K562 (cell line): ENCODE measurements at regions not wholly inside any gene's neighbourhood (a gene's known extent, or its start where the extent isn't known, plus 50 kb on each side); places are given as distances from the start of the nearest gene placed in this dataset.

Experiments
- ATAC-seq: fragments of 200-7000 bp; cut with Tn5 transposase; 3 replicates; pipeline ENCODE4 v1.9.1; 2020; ENCODE audit warnings: moderate library complexity
- BruUV-seq: library from RNA; stranded (reverse); fragments of 400-500 nt; replicated peaks from 2 replicates; lab custom pipeline; 2021; lab: Mats Ljungman, UMichigan
- CTCF ChIA-PET: fragments of 300-600 bp; formaldehyde crosslinking; extraction: SDS; loops from one replicate; lab custom pipeline; 2021; ENCODE audit warnings: low intra/inter-chr PET ratio; lab: Yijun Ruan, JAX
- POLR2A ChIA-PET: fragments of 300-600, 350-650 bp; sonication (Branson Sonifier 250); formaldehyde crosslinking; extraction: SDS; loops from one replicate; lab custom pipeline; 2021; ENCODE audit warnings: antibody characterized with exemption, inconsistent platforms; lab: Yijun Ruan, JAX
- DNase-seq, 4 experiments: peaks; one replicate each; pipeline versions ENCODE4 v3.0.0 to v3.0.0-alpha.2; 2011 to 2018; ENCODE audit warnings: low spot score in 3 of 4, mixed read lengths in 3 of 4; ENCODE audit errors: extremely low read depth in 1 of 4
- FAIRE-seq: peaks from 2 replicates; lab custom pipeline; 2011; peaks lifted over from hg19 to GRCh38; lab: Jason Lieb, UNC
- H2AFZ ChIP-seq: 2 replicates; pipeline ENCODE4 v1.6.0; 2011; ENCODE audit warnings: low read depth, low read length, control low read depth, inconsistent platforms
- H3K27ac ChIP-seq: fragments of 200-600 bp; 3 replicates; pipeline ENCODE4 v1.8.0; 2011; ENCODE audit warnings: low read depth, mild to moderate bottlenecking, control low read depth, inconsistent platforms, low read length, moderate library complexity, mixed read lengths; ENCODE audit errors: extremely low read depth
- H3K27me3 ChIP-seq, 2 experiments: fragments of 300-600 bp in 1 of 2; 2 replicates in 1 of 2; 3 replicates in 1 of 2; pipeline versions ENCODE4 v1.6.0 to v1.8.0; 2011; ENCODE audit warnings: inconsistent platforms in 2 of 2, low read length in 2 of 2, mild to moderate bottlenecking in 1 of 2, mixed read lengths in 1 of 2, moderate library complexity in 1 of 2; ENCODE audit not compliant: control insufficient read depth in 2 of 2, insufficient read depth in 2 of 2
- H3K36me3 ChIP-seq: fragments of 300-600 bp; 3 replicates; pipeline ENCODE4 v1.8.0; 2011; ENCODE audit warnings: mild to moderate bottlenecking, low read length, inconsistent platforms; ENCODE audit not compliant: control insufficient read depth, insufficient read depth
- H3K4me1 ChIP-seq, 2 experiments: fragments of 200-600 bp in 1 of 2; replicated peaks in 1 of 2; 2 replicates in 1 of 2; 3 replicates in 1 of 2; pipeline versions ENCODE4 v1.5.1 to v1.8.0; 2011; ENCODE audit warnings: inconsistent platforms in 2 of 2, low read length in 2 of 2, mild to moderate bottlenecking in 1 of 2, mixed read lengths in 1 of 2, moderate library complexity in 1 of 2; ENCODE audit not compliant: control insufficient read depth in 2 of 2, insufficient read depth in 2 of 2
- H3K4me2 ChIP-seq: 2 replicates; pipeline ENCODE4 v1.6.1; 2011; ENCODE audit warnings: low read length, control low read depth, inconsistent platforms, mixed read lengths; ENCODE audit not compliant: insufficient read depth
- H3K4me3 ChIP-seq: fragments of 200-600 bp; sonication (generic), shearing (Covaris generic); 2 replicates; pipeline ENCODE4 v1.5.1; 2016; ENCODE audit warnings: control low read depth, inconsistent platforms
- H3K79me2 ChIP-seq: fragments of 200-600 bp; 3 replicates; pipeline ENCODE4 v1.8.0; 2011; ENCODE audit warnings: low read length, inconsistent platforms; ENCODE audit not compliant: control insufficient read depth, insufficient read depth
- H3K9ac ChIP-seq, 2 experiments: 2 replicates each; pipeline versions ENCODE4 v1.6.0 to v1.6.1; 2011; ENCODE audit warnings: low read depth in 2 of 2, low read length in 2 of 2, control low read depth in 1 of 2, inconsistent platforms in 1 of 2, mild to moderate bottlenecking in 1 of 2, mixed read lengths in 1 of 2; ENCODE audit not compliant: insufficient read depth in 1 of 2
- H3K9me1 ChIP-seq: one replicate; pipeline ENCODE4 v1.6.0; 2011; ENCODE audit warnings: inconsistent platforms, mild to moderate bottlenecking, low read length, moderate library complexity; ENCODE audit not compliant: control insufficient read depth, insufficient read depth
- H3K9me3 ChIP-seq: replicated peaks from 2 replicates; pipeline ENCODE4 v1.5.1; 2011; ENCODE audit warnings: low read depth, low read length, inconsistent platforms; ENCODE audit not compliant: control insufficient read depth, insufficient read depth
- H4K20me1 ChIP-seq: replicated peaks from 2 replicates; pipeline ENCODE4 v1.6.1; 2011; ENCODE audit warnings: low read length, inconsistent platforms, mixed read lengths; ENCODE audit not compliant: control insufficient read depth, insufficient read depth
- ARHGAP35 ChIP-seq: fragments of 450-650 bp; IDR thresholded peaks from 2 replicates; pipeline ENCODE4 v1.6.1; 2018; ENCODE audit not compliant: partially characterized antibody
- BHLHE40 ChIP-seq: IDR thresholded peaks from 2 replicates; pipeline ENCODE4 v1.6.1; 2011; ENCODE audit warnings: low read length, improper control_type of control experiment
- ELF4 ChIP-seq: fragments of 450-650 bp; formaldehyde crosslinking; IDR thresholded peaks from 2 replicates; pipeline ENCODE4 v1.4.0; 2022; ENCODE audit warnings: missing genetic modification characterization
- ETS2 ChIP-seq: IDR thresholded peaks from 2 replicates; pipeline ENCODE4 v1.6.1; 2016; ENCODE audit warnings: borderline replicate concordance, missing genetic modification characterization, mild to moderate bottlenecking, moderate library complexity, missing compliant biosample characterization; ENCODE audit not compliant: poor library complexity, severe bottlenecking
- FOXA1 ChIP-seq: fragments of 450-650 bp; IDR thresholded peaks from 2 replicates; pipeline ENCODE4 v1.6.1; 2016; ENCODE audit warnings: mild to moderate bottlenecking, borderline replicate concordance
- FUS ChIP-seq: fragments of 200-400 bp; formaldehyde crosslinking; optimal IDR thresholded peaks from 2 replicates; pipeline ENCODE3; 2017; ENCODE audit warnings: low read depth, low read length
- HCFC1 ChIP-seq: IDR thresholded peaks from 2 replicates; pipeline ENCODE4 v1.6.1; 2012; ENCODE audit warnings: low read depth, low read length, improper control_type of control experiment
- HNRNPK ChIP-seq: fragments of 200-400 bp; formaldehyde crosslinking; IDR thresholded peaks from one replicate; pipeline ENCODE4 v1.6.1; 2018; ENCODE audit warnings: mild to moderate bottlenecking, low read depth, low read length; ENCODE audit not compliant: poor library complexity, severe bottlenecking
- IRF2 ChIP-seq: sonication (generic); formaldehyde crosslinking; IDR thresholded peaks from 2 replicates; pipeline ENCODE4 v1.8.1; 2022; ENCODE audit warnings: mild to moderate bottlenecking, missing genetic modification reagents
- NR2C2 ChIP-seq, 2 experiments: fragments of 200-800 bp in 1 of 2; sonication (Bioruptor generic) in 1 of 2; sonication (generic) in 1 of 2; formaldehyde crosslinking in 1 of 2; IDR thresholded peaks; 2 replicates each; pipeline versions ENCODE4 v1.6.1 to v1.8.0; 2016 to 2022; ENCODE audit warnings: mild to moderate bottlenecking in 1 of 2, missing compliant biosample characterization in 1 of 2, missing genetic modification characterization in 1 of 2, missing genetic modification reagents in 1 of 2
- RAD21 ChIP-seq, 2 experiments: fragments of 250-450 bp in 1 of 2; fragments of 450-650 bp in 1 of 2; sonication (Bioruptor Pico) in 1 of 2; formaldehyde crosslinking in 1 of 2; IDR thresholded peaks in 1 of 2; conservative IDR thresholded peaks in 1 of 2; 2 replicates each; pipeline versions ENCODE4 v1.4.0 to v1.8.0; 2020 to 2022; ENCODE audit warnings: mild to moderate bottlenecking in 2 of 2, moderate library complexity in 1 of 2
- ZNF586 ChIP-seq: fragments of 450-650 bp; formaldehyde crosslinking; conservative IDR thresholded peaks from 2 replicates; pipeline ENCODE4 v1.4.0; 2020; ENCODE audit warnings: mild to moderate bottlenecking, moderate library complexity
- ZNF778 ChIP-seq: fragments of 450-650 bp; formaldehyde crosslinking; IDR thresholded peaks from 2 replicates; pipeline ENCODE4 v1.4.0; 2020; ENCODE audit warnings: mild to moderate bottlenecking, moderate library complexity
- WGBS: fragments of 100-300 bp; shearing (Covaris generic); methylation state at CpG from one replicate; pipeline ENCODE4 v1.1.6; 2016; ENCODE audit warnings: low coverage, mixed read lengths; ENCODE audit not compliant: insufficient coverage; ENCODE audit errors: missing lambda C conversion rate; 5-methylcytosine and 5-hydroxymethylcytosine counted together
- in situ Hi-C: fragments of 300-500 bp; cut with MboI; formaldehyde crosslinking; loops from 4 replicates; pipeline ENCODE4 v1.15.0; 2018; ENCODE audit warnings: inconsistent platforms, mixed read lengths
- intact Hi-C: fragments of 100-400 bp; cut with micrococcal nuclease; formaldehyde crosslinking; loops from 2 replicates; pipeline ENCODE4 v1.14.2; 2022
- TF ChIP-seq, protein P1 (sequence below), 3 experiments: fragments of 200-800 bp in 1 of 3; sonication (Bioruptor generic) in 1 of 3; sonication (generic) in 1 of 3; formaldehyde crosslinking in 1 of 3; IDR thresholded peaks; 2 replicates each; pipeline versions ENCODE4 v1.6.1 to v1.8.0; 2016 to 2022; ENCODE audit warnings: mild to moderate bottlenecking in 2 of 3, missing compliant biosample characterization in 2 of 3, missing genetic modification characterization in 2 of 3, missing genetic modification reagents in 1 of 3

DNA sequence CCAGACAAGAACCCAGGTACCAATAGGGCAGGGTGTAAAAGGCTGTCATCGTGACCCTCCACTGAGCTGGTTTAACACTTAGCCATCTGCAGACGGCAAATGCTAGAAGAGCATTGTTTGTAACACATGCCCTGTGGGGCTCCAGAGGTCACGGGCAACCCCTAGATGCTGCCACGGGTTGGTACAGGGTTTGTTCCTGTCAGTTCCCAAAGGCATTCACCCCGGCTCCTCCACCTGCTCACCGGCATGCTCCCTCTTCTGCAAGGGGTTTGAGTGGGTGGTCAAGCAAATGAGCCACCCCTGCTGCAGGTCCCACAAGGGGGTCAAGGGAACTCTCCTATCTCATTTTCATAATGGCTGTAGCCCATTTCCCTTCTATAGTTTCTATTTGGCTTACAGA, 229.3 kb downstream of the ZPLD1 start:
- Histone ChIP-seq H3K4me1 (no peaks in the 10 kb centered on the region), H3K9me3 (no peaks in the 10 kb centered on the region), H2AFZ (no peak overlapping the region), H3K27ac (no peak overlapping the region), H3K9ac (no peak overlapping the region), H3K9me1 (no peaks in the 10 kb centered on the region), H4K20me1 (no peaks in the 10 kb centered on the region), H3K36me3 (no peaks in the 10 kb centered on the region), H3K4me3 (no peak overlapping the region), H3K79me2 (no peaks in the 10 kb centered on the region), H3K27me3 (no peaks in the 10 kb centered on the region), H3K4me2 (no peak overlapping the region)
- ChIA-PET POLR2A (no interaction called here), CTCF (no interaction called here)
- DNase-seq = no peak
- 4% methylated on average over 5 of the region's 6 CpGs for WGBS
- no peak for ATAC-seq
- intact Hi-C loops (no loop called here), in situ Hi-C loops (no loop called here)
- BruUV-seq = no TSS peak
- no peak for FAIRE-seq
- TF ChIP-seq FOXA1 (no peak), HCFC1 (no peak), ETS2 (tag) (no peak), ELF4 (CRISPR knock-in tag) (no peak), HNRNPK (no peak), FUS (no peak), RAD21 (CRISPR knock-in tag; conservative IDR thresholded peaks at IDR 0.05 in 1 of 2, IDR thresholded peaks at IDR 0.05 in 1 of 2) (no peak), ZNF778 (CRISPR knock-in tag) (no peak), IRF2 (CRISPR knock-in tag) (no peak), ZNF586 (CRISPR knock-in tag) (no peak), ARHGAP35 (no peak), BHLHE40 (no peak), NR2C2 (CRISPR knock-in tag; IDR thresholded peaks at IDR 0.05) (no peak), NR2C2 (tag; IDR thresholded peaks at IDR 0.05) (no peak)
- TF ChIP-seq, protein P1, sequence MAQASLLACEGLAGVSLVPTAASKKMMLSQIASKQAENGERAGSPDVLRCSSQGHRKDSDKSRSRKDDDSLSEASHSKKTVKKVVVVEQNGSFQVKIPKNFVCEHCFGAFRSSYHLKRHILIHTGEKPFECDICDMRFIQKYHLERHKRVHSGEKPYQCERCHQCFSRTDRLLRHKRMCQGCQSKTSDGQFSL (CRISPR knock-in tag; IDR thresholded peaks at IDR 0.05) = no peak
- TF ChIP-seq, protein P1 (tag; IDR thresholded peaks at IDR 0.05) = no peak
